ENCODE measurements at regions not wholly inside any gene's neighbourhood (a gene's known extent, or its start where the extent isn't known, plus 50 kb on each side); places are given as distances from the start of the nearest gene placed in this dataset.

- Histone ChIP-seq H2AK5ac (ENCODE audit: insufficient read length, low read length) (no peak overlapping the region), H3K23me2 (ENCODE audit: insufficient read length, low read depth, low read length, poor library complexity, severe bottlenecking) (no peaks in the 10 kb centered on the region), H3K23ac (ENCODE audit: insufficient read length, low read depth, low read length) (no peak overlapping the region), H3K4me2 (ENCODE audit: insufficient read depth, insufficient read length, low read length) (no peak overlapping the region), H2BK15ac (ENCODE audit: low read depth, low read length) (no peak overlapping the region), H2BK120ac (ENCODE audit: low read depth, low read length, poor library complexity, severe bottlenecking) (no peak overlapping the region), H3K4me1 (ENCODE audit: insufficient read depth, low read length) (no peaks in the 10 kb centered on the region), H3K27ac (ENCODE audit: insufficient read length, low read depth, low read length) (no peak overlapping the region), H2AFZ (ENCODE audit: low read length) (no peak overlapping the region), H3K27me3 (ENCODE audit: insufficient read depth, low read length) (no peaks in the 10 kb centered on the region), H4K5ac (ENCODE audit: insufficient read length, low read depth, low read length) (no peak overlapping the region), H3K79me2 (ENCODE audit: insufficient read depth, low read length) (no peaks in the 10 kb centered on the region), H4K91ac (ENCODE audit: insufficient read length, low read depth, low read length) (no peak overlapping the region), H2BK5ac (ENCODE audit: insufficient read length, low read length) (no peak overlapping the region), H2BK12ac (ENCODE audit: insufficient read length, low read depth, low read length) (no peak overlapping the region), H3K9me3 (ENCODE audit: control insufficient read depth, low read depth, low read length) (no peaks in the 10 kb centered on the region), H2BK20ac (ENCODE audit: low read depth, low read length, poor library complexity, severe bottlenecking) (no peak overlapping the region), H3K18ac (ENCODE audit: insufficient read length, low read depth, low read length) (no peak overlapping the region), H3K4ac (ENCODE audit: low read depth, low read length) (no peak overlapping the region), H3K79me1 (ENCODE audit: insufficient read depth, low read depth, low read length, poor library complexity, severe bottlenecking) (no peaks in the 10 kb centered on the region), H4K20me1 (ENCODE audit: control insufficient read depth, insufficient read depth, insufficient read length) (no peaks in the 10 kb centered on the region), H4K8ac (replicated peaks; ENCODE audit: insufficient read length, low read depth, low read length) (no peak overlapping the region), H3K9ac (ENCODE audit: extremely low read depth, insufficient read length, low read length) (no peak overlapping the region), H3K56ac (ENCODE audit: insufficient read length, low read depth, low read length) (no peak overlapping the region), H3K14ac (ENCODE audit: insufficient read depth, low read length) (no peak overlapping the region), H3T11ph (ENCODE audit: low read length) (no peak overlapping the region)
- H3K27me3 Mint-ChIP-seq (ENCODE audit: low read depth), result peaks cover 2% of the 10 kb centered on the region
- no peak for DNase-seq
- H3K4me3 Mint-ChIP-seq, result no peak overlapping the region
- TF ChIP-seq CTCF (conservative IDR thresholded peaks at IDR 0.05), result no peak
- H3K27ac Mint-ChIP-seq, result no peak overlapping the region
- peaks cover 0 to 12% (median 6%) of the 10 kb centered on the region in 3 experiments; a peak in 5 of 7 replicates for H3K36me3 Mint-ChIP-seq (ENCODE audit: insufficient read depth in 1 of 3, low read depth in 3 of 3)
- WGBS (ENCODE audit: extremely low coverage, insufficient read length, low lambda C conversion rate), result no CpG with 5 or more reads among the region's 7 CpGs
- H3K9me3 Mint-ChIP-seq, result peaks cover 5 to 11% of the 10 kb centered on the region in 2 experiments; a peak in 4 of 5 replicates
- peaks cover 19 to 25% of the 10 kb centered on the region in 2 experiments for H3K4me1 Mint-ChIP-seq
These were observed 534.0 kb upstream of the JARID2 start for GRCh38 chr6:14711704-14712379.
